Peyer's patch (tissue), 4 donors: ENCODE measurements at regions not wholly inside any gene's neighbourhood (a gene's known extent, or its start where the extent isn't known, plus 50 kb on each side); places are given as distances from the start of the nearest gene placed in this dataset.

ENCODE experiments used
- POLR2A ChIP-seq, 2 donors: fragments of 450-650 bp; IDR thresholded peaks; one replicate each; pipeline ENCODE4 v1.5.1; 2017; ENCODE audit warnings: antibody characterized with exemption in 2 of 2, mild to moderate bottlenecking in 2 of 2, moderate library complexity in 2 of 2
- TF ChIP-seq, protein P1 (sequence below), 6 experiments: fragments of 450-650 bp in 4 of 6; fragments of 200-600 bp in 2 of 6; sonication (generic) in 1 of 6; IDR thresholded peaks; one replicate each; pipeline ENCODE4 v1.5.1; 2017 to 2019; ENCODE audit warnings: antibody characterized with exemption in 6 of 6, mild to moderate bottlenecking in 3 of 6, moderate library complexity in 1 of 6

DNA sequence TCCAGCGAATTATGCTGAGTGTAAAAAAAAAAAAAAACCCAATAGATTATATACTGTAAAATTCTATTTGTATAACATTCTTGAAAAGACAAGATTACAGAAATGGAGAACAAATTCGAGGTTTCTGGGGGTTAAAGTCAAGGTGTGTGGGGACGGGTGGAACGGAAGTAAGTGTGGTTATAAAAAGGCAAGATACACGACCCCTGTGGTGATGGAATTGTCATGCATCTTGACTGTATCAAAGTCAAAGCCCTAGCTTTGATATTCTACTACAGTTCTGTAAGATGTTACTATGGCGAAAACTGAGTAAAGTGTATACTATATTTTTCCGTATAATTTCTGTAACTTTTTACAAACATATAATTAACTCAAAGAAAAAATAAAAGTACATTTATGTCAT lies 718.2 kb upstream of the PCDH15 start:
- TF ChIP-seq, protein P1, sequence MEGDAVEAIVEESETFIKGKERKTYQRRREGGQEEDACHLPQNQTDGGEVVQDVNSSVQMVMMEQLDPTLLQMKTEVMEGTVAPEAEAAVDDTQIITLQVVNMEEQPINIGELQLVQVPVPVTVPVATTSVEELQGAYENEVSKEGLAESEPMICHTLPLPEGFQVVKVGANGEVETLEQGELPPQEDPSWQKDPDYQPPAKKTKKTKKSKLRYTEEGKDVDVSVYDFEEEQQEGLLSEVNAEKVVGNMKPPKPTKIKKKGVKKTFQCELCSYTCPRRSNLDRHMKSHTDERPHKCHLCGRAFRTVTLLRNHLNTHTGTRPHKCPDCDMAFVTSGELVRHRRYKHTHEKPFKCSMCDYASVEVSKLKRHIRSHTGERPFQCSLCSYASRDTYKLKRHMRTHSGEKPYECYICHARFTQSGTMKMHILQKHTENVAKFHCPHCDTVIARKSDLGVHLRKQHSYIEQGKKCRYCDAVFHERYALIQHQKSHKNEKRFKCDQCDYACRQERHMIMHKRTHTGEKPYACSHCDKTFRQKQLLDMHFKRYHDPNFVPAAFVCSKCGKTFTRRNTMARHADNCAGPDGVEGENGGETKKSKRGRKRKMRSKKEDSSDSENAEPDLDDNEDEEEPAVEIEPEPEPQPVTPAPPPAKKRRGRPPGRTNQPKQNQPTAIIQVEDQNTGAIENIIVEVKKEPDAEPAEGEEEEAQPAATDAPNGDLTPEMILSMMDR (IDR thresholded peaks at IDR 0.05), result no peak
- no peak for TF ChIP-seq POLR2A (IDR thresholded peaks at IDR 0.05)
